Mesenchymal stem cell (in vitro differentiated cells and primary cell): ENCODE measurements at regions not wholly inside any gene's neighbourhood (a gene's known extent, or its start where the extent isn't known, plus 50 kb on each side); places are given as distances from the start of the nearest gene placed in this dataset.

Experiments used
- DNase-seq: peaks from one replicate; pipeline ENCODE4 v3.0.0-alpha.2; 2013
- H2AFZ ChIP-seq: one replicate; pipeline ENCODE4 v1.6.1; 2013; ENCODE audit warnings: low read depth, mild to moderate bottlenecking, control low read depth, inconsistent platforms, low read length, moderate library complexity
- H2AK5ac ChIP-seq: 2 replicates; pipeline ENCODE4 v1.6.1; 2013; ENCODE audit warnings: low read length, moderate library complexity, mild to moderate bottlenecking, inconsistent platforms; ENCODE audit not compliant: severe bottlenecking
- H2BK120ac ChIP-seq: one replicate; pipeline ENCODE4 v1.6.1; 2013; ENCODE audit warnings: low read depth, mild to moderate bottlenecking, inconsistent platforms, low read length, moderate library complexity
- H2BK12ac ChIP-seq, 2 experiments: one replicate each; pipeline ENCODE4 v1.6.1; 2013; ENCODE audit warnings: inconsistent platforms in 2 of 2, low read length in 2 of 2, mild to moderate bottlenecking in 2 of 2, moderate library complexity in 2 of 2, control low read depth in 1 of 2
- H2BK15ac ChIP-seq: one replicate; pipeline ENCODE4 v1.6.1; 2013; ENCODE audit warnings: mild to moderate bottlenecking, low read depth, inconsistent platforms; ENCODE audit not compliant: poor library complexity, severe bottlenecking
- H2BK5ac ChIP-seq: 2 replicates; pipeline ENCODE4 v1.6.1; 2013; ENCODE audit warnings: low read depth, mild to moderate bottlenecking, low read length, control low read depth, inconsistent platforms; ENCODE audit not compliant: poor library complexity, severe bottlenecking
- H3K14ac ChIP-seq, 2 experiments: one replicate each; pipeline ENCODE4 v1.6.1; 2013; ENCODE audit warnings: inconsistent platforms in 2 of 2, low read length in 2 of 2, control low read depth in 1 of 2, mild to moderate bottlenecking in 1 of 2, moderate library complexity in 1 of 2
- H3K18ac ChIP-seq, 2 experiments: one replicate each; pipeline ENCODE4 v1.6.1; 2013; ENCODE audit warnings: inconsistent platforms in 2 of 2, low read length in 2 of 2, control low read depth in 1 of 2, low read depth in 1 of 2, mild to moderate bottlenecking in 1 of 2
- H3K23ac ChIP-seq, 2 experiments: one replicate each; pipeline ENCODE4 v1.6.1; 2013; ENCODE audit warnings: inconsistent platforms in 2 of 2, low read length in 2 of 2, mild to moderate bottlenecking in 2 of 2, moderate library complexity in 2 of 2, control low read depth in 1 of 2
- H3K27ac ChIP-seq: 2 replicates; pipeline ENCODE4 v1.5.1; 2013; ENCODE audit warnings: mild to moderate bottlenecking, moderate library complexity, low read length, control low read depth, inconsistent platforms; ENCODE audit not compliant: poor library complexity, severe bottlenecking
- H3K27me3 ChIP-seq, 2 experiments: 2 replicates each; pipeline versions ENCODE4 v1.6.1 to v1.7.0; 2013; ENCODE audit warnings: low read length in 2 of 2, mild to moderate bottlenecking in 2 of 2, moderate library complexity in 2 of 2, control low read depth in 1 of 2, inconsistent platforms in 1 of 2; ENCODE audit not compliant: control insufficient read depth in 1 of 2, insufficient read depth in 1 of 2
- H3K36me3 ChIP-seq, 2 experiments: 2 replicates each; pipeline versions ENCODE4 v1.6.1 to v1.7.0; 2013; ENCODE audit warnings: low read length in 2 of 2, control low read depth in 1 of 2, inconsistent platforms in 1 of 2, low read depth in 1 of 2, mild to moderate bottlenecking in 1 of 2; ENCODE audit not compliant: insufficient read depth in 2 of 2, control insufficient read depth in 1 of 2
- H3K4ac ChIP-seq, 2 experiments: one replicate each; pipeline ENCODE4 v1.6.1; 2013; ENCODE audit warnings: inconsistent platforms in 2 of 2, low read length in 2 of 2, mild to moderate bottlenecking in 2 of 2, moderate library complexity in 2 of 2, control low read depth in 1 of 2, low read depth in 1 of 2
- H3K4me1 ChIP-seq: 2 replicates; pipeline ENCODE4 v1.6.1; 2013; ENCODE audit warnings: low read depth, low read length, control low read depth; ENCODE audit not compliant: control insufficient read depth, insufficient read depth
- H3K4me2 ChIP-seq: 2 replicates; pipeline ENCODE4 v1.6.1; 2013; ENCODE audit warnings: low read length, mild to moderate bottlenecking, inconsistent platforms; ENCODE audit not compliant: poor library complexity, severe bottlenecking
- H3K4me3 ChIP-seq, 2 experiments: 2 replicates each; pipeline versions ENCODE4 v1.5.1 to v1.7.0; 2013; ENCODE audit warnings: low read length in 2 of 2, mild to moderate bottlenecking in 2 of 2, control low read depth in 1 of 2, low read depth in 1 of 2; ENCODE audit not compliant: insufficient read depth in 1 of 2
- H3K79me1 ChIP-seq: replicated peaks from 2 replicates; pipeline ENCODE4 v1.6.1; 2013; ENCODE audit warnings: mild to moderate bottlenecking, control low read depth, low read length, inconsistent platforms; ENCODE audit not compliant: poor library complexity, severe bottlenecking
- H3K9ac ChIP-seq: 2 replicates; pipeline ENCODE4 v1.7.0; 2013; ENCODE audit warnings: mild to moderate bottlenecking, low read length, moderate library complexity
- H3K9me3 ChIP-seq: 2 replicates; pipeline ENCODE4 v1.7.0; 2013; ENCODE audit warnings: mild to moderate bottlenecking, low read length; ENCODE audit not compliant: control insufficient read depth
- H4K8ac ChIP-seq: one replicate; pipeline ENCODE4 v1.6.1; 2013; ENCODE audit warnings: inconsistent platforms, mild to moderate bottlenecking, low read length, moderate library complexity
- H4K91ac ChIP-seq: one replicate; pipeline ENCODE4 v1.6.1; 2013; ENCODE audit warnings: mild to moderate bottlenecking, low read length, inconsistent platforms
- WGBS: methylation state at CpG from one replicate; pipeline ENCODE4 v1.1.7; 2013; ENCODE audit warnings: mixed read lengths; 5-methylcytosine and 5-hydroxymethylcytosine counted together

DNA sequence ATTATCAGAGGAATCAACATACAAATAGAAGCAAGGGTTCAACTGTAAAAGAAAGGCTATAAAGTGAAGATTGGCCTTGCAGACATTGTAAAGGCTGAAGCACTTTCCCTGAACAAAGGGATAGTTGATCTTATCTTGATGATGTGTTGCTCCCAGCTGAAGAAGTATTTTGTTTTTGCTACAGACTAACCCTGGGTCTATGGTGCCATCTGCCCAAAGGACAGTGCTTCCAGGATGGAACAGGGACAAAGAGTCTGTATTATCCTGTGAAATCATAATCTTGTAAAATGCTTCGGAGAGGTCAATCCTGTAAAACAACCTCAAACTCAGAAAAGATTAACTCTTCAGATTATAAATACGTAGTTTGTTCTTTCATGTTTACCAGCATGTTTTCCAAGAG lies 251.7 kb upstream of the ANKRD50 start:
- no peaks in the 10 kb centered on the region for H3K36me3 ChIP-seq
- no peak overlapping the region for H3K14ac ChIP-seq
- H3K79me1 ChIP-seq, result no peaks in the 10 kb centered on the region
- H3K4me2 ChIP-seq, result no peak overlapping the region
- no peak overlapping the region for H2AFZ ChIP-seq
- no peak overlapping the region for H3K23ac ChIP-seq
- no peak overlapping the region for H3K4ac ChIP-seq
- H2BK5ac ChIP-seq, result no peak overlapping the region
- no peak overlapping the region for H2BK120ac ChIP-seq
- 100% methylated on average over 1 of the region's 2 CpGs for WGBS
- no peak overlapping the region for H2BK15ac ChIP-seq
- H3K18ac ChIP-seq, result no peak overlapping the region
- no peak for DNase-seq
- H3K27me3 ChIP-seq, result no peaks in the 10 kb centered on the region
- H4K91ac ChIP-seq, result no peak overlapping the region
- H2AK5ac ChIP-seq, result no peak overlapping the region
- no peaks in the 10 kb centered on the region for H3K4me1 ChIP-seq
- peaks cover 5% of the 10 kb centered on the region for H3K9me3 ChIP-seq
- H4K8ac ChIP-seq, result no peak overlapping the region
- no peak overlapping the region for H3K4me3 ChIP-seq
- no peak overlapping the region for H3K9ac ChIP-seq
- no peak overlapping the region for H3K27ac ChIP-seq
- no peak overlapping the region for H2BK12ac ChIP-seq

DNA sequence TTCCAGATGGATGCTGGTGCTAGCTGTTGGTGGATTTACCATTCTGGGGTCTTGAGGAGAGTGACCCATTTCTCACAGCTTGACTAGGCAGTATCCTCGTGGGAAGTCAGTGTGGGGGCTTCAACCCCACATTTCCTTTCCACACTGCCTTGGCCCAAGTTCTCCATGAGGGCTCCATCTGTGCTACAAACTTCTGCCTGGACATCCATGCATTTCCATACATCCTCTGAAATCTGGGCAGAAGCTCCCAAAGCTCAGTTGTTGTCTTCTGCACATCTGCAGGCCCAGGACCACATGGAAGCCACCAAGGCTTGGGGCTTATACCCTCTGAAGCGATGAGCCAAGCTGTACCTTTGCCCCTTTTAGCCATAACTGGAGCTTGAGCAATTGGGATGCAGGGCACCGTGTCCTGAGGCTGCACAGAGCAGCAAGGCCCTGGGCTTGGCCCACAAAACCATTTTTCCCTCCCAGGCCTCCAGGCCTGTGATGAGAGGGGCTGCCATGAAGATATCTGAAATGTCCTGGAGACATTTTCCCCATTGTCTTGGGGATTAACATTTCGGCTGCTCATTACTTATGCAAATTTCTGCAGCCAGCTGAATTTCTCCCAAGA lies 248.7 kb upstream of the ANKRD50 start:
- H3K4me3 ChIP-seq, result no peak overlapping the region
- no peaks in the 10 kb centered on the region for H3K4me1 ChIP-seq
- no peak overlapping the region for H2BK15ac ChIP-seq
- H3K36me3 ChIP-seq, result no peaks in the 10 kb centered on the region
- no peak overlapping the region for H2BK5ac ChIP-seq
- H2AFZ ChIP-seq, result no peak overlapping the region
- H4K8ac ChIP-seq, result no peak overlapping the region
- H3K9me3 ChIP-seq, result peaks cover 5% of the 10 kb centered on the region
- 71% methylated on average over 3 of the region's 4 CpGs for WGBS
- no peak overlapping the region for H2BK12ac ChIP-seq
- no peak overlapping the region for H3K23ac ChIP-seq
- no peak overlapping the region for H3K4me2 ChIP-seq
- H3K79me1 ChIP-seq, result no peaks in the 10 kb centered on the region
- no peak overlapping the region for H2AK5ac ChIP-seq
- H3K14ac ChIP-seq, result no peak overlapping the region
- no peak overlapping the region for H2BK120ac ChIP-seq
- DNase-seq, result no peak
- H3K27ac ChIP-seq, result no peak overlapping the region
- H3K9ac ChIP-seq, result no peak overlapping the region
- no peak overlapping the region for H3K18ac ChIP-seq
- no peak overlapping the region for H3K4ac ChIP-seq
- H3K27me3 ChIP-seq, result no peaks in the 10 kb centered on the region
- H4K91ac ChIP-seq, result no peak overlapping the region

DNA sequence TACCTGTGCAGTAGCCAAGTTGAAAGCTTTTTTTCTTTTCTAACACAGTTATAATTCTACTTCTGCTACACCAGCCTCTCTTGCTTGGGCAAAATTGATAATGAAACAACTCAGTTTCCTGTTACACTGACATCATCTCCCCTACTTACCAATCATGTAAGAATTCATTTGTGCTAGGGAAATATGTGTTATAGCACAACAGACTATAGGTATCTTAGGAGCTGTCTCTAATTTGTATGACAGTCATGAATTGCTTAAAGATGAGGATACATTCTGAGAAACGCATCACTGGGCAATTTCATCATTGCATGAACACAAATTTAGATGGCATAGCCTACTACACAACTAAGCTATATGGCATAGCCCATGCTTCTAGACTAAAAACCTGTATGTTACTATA lies 246.3 kb upstream of the ANKRD50 start:
- Histone ChIP-seq H3K27ac (no peak overlapping the region), H3K9me3 (peaks cover 5% of the 10 kb centered on the region), H2BK15ac (no peak overlapping the region), H2BK5ac (no peak overlapping the region), H2AK5ac (no peak overlapping the region), H4K8ac (no peak overlapping the region), H2BK12ac (no peak overlapping the region), H3K79me1 (no peaks in the 10 kb centered on the region), H2BK120ac (no peak overlapping the region), H3K36me3 (no peaks in the 10 kb centered on the region), H3K18ac (no peak overlapping the region), H3K4ac (no peak overlapping the region), H3K27me3 (no peaks in the 10 kb centered on the region), H3K4me2 (no peak overlapping the region), H3K9ac (no peak overlapping the region), H2AFZ (no peak overlapping the region), H4K91ac (no peak overlapping the region), H3K4me1 (no peaks in the 10 kb centered on the region), H3K14ac (no peak overlapping the region), H3K23ac (no peak overlapping the region), H3K4me3 (no peak overlapping the region)
- DNase-seq, result no peak
- WGBS, result no CpG with 5 or more reads among the region's 1 CpG

DNA sequence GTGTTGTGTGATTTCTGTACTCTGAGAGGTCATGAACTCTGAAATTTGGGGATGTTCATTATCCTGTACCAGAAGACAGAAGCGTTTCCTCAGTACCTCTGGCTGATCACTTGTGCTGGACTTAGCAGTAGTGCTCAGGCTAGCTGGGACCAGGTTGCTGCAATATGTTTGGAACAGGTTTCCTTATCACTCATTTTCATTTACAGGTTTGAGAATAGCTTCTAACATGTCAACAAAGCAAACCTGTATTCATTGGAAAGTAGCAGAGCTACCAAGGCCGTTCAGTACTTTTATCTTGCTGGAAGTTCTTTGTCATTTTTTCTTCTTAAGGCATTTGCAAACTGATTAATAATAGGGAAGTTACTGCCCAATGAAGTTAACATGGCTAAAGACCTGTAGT lies 242.9 kb upstream of the ANKRD50 start:
- no peak overlapping the region for H3K27ac ChIP-seq
- no peaks in the 10 kb centered on the region for H3K9me3 ChIP-seq
- WGBS, result 100% methylated on average over 1 of the region's 2 CpGs
- no peak overlapping the region for H3K4ac ChIP-seq
- H2BK120ac ChIP-seq, result no peak overlapping the region
- H3K36me3 ChIP-seq, result no peaks in the 10 kb centered on the region
- H3K79me1 ChIP-seq, result no peaks in the 10 kb centered on the region
- H3K4me1 ChIP-seq, result no peaks in the 10 kb centered on the region
- no peak overlapping the region for H3K4me2 ChIP-seq
- no peak overlapping the region for H2AK5ac ChIP-seq
- H3K27me3 ChIP-seq, result no peaks in the 10 kb centered on the region
- no peak overlapping the region for H3K23ac ChIP-seq
- no peak for DNase-seq
- no peak overlapping the region for H3K18ac ChIP-seq
- H3K4me3 ChIP-seq, result no peak overlapping the region
- no peak overlapping the region for H2AFZ ChIP-seq
- no peak overlapping the region for H2BK15ac ChIP-seq
- no peak overlapping the region for H4K91ac ChIP-seq
- no peak overlapping the region for H2BK5ac ChIP-seq
- no peak overlapping the region for H3K9ac ChIP-seq
- H3K14ac ChIP-seq, result no peak overlapping the region
- no peak overlapping the region for H2BK12ac ChIP-seq
- H4K8ac ChIP-seq, result no peak overlapping the region
